SK-N-DZ (cell line): ENCODE measurements at regions not wholly inside any gene's neighbourhood (a gene's known extent, or its start where the extent isn't known, plus 50 kb on each side); places are given as distances from the start of the nearest gene placed in this dataset.
A peak's percentile ranks its signal among the peaks of the same experiment; 100 is the strongest.
"Not testable (repeated sequence)": the region's sequence is repeated elsewhere in the genome, so short reads cannot be mapped to it uniquely, and the experiment has no call there.

Experiments used
- DNase-seq: peaks from one replicate; pipeline ENCODE4 v3.0.0-alpha.2; 2015; ENCODE audit warnings: low spot score

DNA sequence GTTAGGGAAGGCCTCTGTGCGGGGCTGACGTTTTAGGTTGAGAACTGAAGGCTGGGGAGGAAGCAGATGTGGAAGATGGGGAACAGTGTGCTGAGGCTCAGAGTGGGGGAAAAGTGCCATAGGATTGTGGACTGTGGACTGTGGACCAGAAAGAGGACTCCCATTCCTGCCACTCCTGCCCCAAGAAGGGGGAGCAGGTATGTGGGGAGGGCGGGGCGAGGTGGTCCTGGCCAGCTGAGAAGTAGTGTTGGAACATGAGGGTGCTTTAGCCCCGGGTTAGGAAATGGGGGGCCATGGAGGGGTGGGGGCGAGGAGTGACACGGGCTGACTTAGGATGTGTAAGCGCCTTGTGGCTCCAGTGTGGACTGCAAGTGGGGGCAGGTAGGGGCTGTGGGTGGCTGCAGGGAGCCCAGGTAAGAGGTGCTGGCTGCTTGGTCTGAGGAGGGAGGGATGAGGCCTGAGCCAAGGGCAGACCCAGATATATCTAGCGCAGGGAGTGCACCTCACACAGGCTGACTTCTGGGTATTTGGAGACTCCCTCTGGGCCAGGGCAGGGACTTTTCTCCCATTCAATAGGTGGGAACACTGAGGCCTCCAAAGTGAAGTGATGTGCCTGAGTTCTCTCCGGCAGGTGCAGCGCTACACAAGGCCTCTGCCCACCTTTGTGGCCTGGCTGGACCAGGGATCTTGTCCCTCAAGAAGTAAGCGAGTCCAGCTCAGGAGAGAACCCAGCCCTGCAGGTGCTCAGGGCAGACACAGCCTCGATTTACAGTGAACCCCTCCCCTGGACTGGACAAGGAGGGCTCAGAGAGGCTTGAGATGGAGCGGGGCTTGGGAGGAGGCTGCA is 76.6 kb upstream of the TOX2 start:
- DNase-seq, result no peak

DNA sequence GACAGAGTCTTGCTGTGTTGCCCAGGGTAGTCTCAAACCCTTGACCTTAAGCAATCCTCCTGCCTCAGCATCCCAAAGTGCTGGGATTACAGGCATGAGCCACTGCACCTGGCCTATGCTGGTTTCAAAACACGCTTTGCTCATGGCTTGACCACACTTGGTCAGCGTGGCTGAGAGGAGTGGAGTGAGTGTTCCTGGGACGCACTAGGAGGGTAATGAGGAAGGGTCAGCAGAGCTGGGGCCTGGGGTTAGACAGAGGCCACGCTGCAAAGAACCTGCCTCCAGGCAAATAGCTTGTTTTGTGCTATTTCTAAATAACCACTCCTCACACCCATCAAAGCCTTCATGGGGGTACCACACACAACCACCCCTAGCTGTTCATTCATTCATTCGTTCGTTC is 77.9 kb upstream of the TOX2 start:
- no peak for DNase-seq

DNA sequence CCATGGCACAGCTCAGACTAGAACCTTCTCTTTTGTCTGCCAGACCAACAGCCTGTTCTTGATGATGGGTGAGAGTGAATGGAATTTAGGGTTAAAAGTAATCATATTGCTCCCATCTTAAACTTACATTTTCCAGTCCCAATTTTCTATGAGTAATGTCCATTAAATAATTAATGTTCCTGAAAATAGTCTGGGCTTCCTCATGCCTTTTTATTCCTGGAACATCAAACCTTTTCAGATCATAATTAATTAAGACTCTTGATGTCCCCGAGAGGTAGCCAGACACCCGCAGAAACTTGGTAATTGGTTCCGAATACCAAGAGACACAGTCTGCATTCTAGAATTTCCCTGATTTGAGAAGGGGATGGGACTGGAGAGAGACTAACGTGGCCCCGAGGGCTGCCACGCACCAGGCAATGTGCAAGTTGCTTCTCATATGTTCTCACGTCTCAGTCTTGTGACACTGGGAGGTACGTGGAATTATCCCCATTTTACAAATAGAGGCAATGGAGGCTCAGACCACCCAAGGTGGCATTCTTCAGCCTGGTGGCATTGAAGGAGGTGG is 78.6 kb upstream of the TOX2 start:
- no peak for DNase-seq

DNA sequence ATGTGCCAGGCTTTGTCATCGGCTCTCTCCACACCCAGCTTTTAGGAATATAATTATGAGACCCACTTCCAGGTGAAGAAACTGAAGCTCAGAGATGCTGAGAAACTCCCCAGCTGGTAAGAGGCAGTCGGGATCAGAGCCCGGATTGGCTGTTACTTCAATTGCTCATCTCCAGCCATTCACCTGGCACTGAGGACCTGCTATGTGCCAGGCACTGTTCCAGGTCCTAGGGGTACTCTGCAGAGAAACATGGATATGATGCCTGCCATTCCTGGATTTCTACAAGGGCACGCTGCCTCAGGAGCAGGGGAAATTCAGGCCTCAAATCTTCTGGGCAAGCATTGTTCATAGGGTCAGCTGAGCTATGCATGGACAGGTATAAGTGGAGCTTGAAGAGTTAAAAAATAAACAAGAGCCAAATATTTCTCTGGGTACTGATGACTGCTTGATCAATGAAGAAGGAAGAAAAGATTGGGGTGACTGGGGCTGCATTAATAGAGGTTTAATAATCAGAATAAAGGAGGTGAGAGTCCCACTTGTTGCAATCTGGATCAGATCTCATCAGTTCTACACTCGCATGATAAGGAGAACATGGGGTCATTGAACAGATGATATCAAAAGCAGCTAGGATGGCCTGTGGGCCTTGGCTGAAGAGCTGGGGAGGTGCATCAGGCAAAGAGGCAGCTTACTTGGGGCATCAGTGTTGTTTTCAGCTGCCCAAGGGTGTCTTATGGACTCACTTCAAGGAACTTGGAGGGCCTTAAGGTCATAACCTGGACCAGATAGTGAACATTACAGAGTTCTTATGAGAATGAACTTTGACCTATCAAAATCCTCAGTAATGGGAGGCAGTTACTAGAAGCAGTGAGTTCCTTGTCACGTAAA is 80.9 kb upstream of the TOX2 start:
- no peak for DNase-seq

DNA sequence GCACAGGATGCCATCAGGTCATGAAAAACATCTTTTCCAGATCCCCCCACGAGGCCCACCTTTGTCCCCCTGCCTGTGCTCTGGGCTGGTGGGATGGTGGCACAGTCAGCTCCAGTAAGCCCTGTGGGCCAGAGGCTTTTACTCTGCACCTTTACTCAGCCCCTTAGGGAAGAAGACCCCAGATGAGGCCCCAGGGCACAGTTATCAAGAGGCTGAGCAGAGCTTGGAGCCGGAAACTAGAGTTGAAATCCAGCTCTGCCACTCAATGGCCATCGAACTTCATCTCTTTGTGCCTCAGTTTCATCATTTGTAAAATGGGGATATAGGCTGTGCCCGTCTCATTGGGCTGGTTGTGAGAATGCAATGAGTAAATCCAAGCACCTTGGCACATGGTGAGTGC is 81.7 kb upstream of the TOX2 start:
- no peak for DNase-seq

DNA sequence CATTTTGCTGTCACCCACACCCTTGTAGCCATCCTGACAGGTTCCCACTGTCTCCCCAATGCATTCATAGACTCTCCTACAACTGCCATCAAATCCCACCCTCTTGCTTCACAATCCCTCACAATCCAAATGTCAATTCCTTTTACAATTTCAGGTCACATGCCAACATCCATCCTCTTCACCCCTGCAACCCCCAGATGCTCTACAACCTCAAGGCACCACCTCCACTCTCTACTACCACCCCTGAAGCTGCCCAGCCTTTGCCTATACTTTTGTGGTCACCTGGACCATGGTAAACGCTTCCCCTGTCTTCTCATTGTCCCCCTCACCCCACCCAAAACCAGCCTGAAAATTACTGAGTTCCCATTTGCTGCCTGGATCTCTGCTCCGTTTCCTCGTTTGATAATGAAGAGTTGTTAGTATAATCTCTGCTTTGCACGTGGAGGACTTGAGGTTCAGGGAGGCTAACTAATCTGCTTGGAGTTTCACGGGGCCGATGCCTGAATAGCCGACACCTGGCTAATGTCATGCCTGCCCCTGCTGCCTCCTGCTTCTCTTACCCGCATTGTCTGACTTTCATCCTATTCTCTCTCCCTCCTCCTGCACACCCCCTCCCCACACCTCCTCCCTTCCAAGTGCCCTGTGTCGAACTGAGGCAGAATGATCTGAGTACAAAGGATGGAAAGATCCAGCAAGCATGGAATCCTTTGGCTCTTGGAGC is 82.4 kb upstream of the TOX2 start:
- no peak for DNase-seq

DNA sequence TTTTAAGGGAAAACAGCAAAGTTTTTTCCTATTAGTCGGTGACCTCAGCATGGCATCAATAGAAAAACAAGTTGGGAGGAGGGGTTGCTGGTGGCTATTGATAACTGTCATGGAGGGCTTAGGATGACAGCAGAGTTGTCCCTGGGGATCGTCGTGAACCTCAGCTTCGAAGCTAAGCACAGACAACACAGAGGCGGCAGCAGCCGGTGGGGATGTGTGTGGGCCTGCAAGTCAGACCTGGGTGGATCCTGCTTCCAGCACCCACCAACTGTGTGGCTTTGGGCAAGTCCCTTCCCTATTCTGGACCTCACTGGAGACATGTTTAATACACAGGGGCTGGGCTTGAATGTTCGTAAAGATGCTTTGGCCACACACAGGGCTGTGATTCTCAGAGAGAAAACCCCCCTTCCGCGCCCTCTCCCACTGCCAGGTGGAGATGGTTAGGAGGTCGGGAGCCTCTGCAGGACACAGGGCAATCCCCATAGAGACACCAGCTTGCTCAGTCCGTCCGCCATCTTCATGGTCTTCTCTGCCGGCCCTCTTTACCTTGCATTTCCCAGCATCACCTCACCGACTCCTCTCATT is 83.1 kb upstream of the TOX2 start:
- DNase-seq, result no peak

DNA sequence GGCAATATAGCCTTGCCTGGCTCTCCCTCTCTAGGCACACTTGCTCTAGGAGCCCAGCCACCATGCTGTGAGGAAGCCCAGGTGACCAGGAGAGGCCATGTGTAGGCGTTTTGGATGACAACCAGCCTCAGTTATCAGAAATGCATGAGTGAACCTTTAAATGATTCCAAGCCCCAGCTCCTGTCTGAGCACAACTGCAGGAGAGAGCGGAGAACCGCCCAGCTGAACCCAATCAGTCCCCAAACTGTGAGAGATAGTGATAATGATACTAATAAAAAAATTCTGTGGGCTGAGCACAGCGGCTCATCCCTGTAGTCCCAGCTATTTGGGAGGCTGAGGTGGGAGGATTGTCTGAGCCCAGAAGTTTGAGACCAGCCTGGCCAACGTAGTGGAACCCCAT is 83.8 kb upstream of the TOX2 start:
- DNase-seq, result no peak

DNA sequence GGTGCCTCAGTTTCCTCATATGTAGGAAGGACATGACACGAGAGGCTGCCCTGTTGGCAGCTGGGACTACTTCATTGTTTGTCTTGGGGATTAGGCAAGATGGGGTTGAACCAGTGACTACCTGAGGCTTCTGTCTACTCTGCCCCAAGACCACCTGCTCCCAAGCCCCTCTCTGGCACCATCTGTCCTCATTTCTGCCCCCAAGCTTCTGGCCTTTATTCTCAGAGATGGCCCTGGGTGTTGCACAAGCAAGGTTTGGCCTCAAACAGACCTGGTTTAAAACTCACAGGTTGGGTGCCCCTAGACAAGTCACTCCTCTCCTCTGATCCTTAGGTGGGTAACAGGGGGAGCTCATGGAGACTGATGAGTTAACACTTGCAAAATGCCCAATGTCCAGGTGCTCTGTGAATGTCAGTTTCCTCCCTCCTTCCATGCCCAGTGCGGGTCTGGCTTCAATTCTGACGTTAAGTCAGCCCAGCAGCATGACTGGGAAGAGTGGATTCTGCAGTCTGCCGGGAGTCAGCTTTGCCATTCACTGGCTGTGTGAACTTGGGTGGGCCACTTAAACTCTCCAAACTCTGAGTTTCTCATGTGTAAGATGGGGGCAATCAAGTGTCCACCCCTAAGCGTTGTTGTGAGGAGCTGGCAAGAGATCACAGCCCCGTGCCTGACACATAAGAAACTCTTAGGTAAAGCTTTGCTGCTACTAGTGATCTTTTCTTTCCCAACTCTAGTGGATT is 84.5 kb upstream of the TOX2 start:
- no peak for DNase-seq

DNA sequence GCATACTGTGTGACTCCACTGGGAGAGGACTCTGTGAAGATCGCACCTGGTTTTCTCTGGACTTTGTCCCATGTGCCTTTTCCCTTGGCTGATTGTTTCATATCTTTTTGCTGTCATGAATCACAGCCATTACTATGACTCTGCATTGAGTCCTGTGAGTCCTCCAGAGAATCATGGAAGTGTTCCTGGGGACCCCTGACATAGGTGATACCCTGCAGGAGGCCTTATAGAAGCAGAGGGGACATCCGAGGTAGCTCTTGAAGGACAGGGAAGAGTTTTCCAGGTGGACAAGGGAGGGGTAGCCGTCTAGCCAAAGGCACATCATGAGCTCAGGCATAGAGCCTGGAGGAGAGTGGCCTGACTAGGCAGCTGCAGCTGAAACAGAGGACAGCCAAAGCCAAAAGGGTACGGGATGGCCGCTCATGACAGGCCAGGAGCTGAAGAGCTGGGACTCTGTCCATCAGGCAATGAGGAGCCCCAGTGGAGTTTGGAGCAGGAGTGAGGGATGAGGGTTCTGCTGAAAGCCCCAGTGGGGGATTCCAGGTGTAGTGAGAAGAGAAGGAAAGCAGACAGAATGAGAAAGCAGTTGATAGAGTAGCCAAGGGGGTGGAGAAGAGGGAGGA is 86.6 kb upstream of the TOX2 start:
- DNase-seq, result no peak

DNA sequence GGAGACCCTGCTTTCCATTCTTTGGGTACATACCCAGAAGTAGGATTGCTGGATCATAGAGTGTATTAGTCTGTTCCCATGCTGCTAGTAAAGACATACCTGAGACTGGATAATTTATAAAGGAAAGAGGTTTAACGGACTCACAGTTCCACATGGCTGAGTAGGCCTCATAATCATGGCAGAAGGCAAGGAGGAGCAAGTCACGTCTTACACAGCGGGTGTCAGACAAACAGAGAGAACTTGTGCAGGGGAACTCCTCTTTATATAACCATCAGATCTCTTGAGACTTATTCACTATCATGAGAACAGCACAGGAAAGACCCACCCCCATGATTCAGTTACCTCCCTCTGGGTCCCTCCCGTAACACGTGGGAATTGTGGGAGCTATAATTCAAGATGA is 87.7 kb upstream of the TOX2 start:
- DNase-seq, result not testable (repeated sequence)

DNA sequence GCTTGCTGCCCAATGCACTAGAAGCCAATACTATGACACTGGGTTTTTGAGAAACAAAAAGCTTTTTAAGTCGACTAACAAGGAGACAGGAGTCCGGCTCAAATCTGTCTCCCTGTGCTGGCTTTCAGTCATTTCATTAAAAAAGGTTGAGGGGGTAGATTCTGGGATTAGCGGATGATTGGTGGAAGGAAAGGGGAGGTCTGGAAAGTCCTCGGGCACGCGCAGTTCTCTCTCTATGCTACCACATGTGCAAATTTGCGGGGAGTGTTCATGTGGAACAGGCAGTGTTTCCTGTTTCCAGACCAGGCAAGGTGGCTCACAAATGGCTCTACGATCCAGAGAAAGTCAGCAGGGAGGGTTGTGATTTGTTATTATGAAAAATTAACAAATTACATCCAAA is 89.1 kb upstream of the TOX2 start:
- no peak for DNase-seq

DNA sequence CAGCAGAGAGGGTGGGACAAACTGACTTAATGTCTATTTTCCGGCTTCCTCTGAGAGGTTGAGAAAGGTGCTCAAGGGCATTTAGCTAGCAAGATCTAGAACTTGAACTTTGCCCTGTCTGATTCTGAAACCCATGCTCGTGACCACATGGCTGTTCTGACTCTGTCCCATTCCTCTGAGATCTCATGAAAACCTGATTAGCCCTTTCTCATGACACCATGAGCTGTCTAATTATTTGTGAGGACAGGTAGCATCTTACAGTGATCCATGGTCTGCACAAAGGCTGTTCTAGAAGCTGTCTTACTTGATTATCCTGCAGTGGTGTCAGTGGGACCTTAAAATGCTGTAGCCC is 89.6 kb upstream of the TOX2 start:
- DNase-seq, result no peak

DNA sequence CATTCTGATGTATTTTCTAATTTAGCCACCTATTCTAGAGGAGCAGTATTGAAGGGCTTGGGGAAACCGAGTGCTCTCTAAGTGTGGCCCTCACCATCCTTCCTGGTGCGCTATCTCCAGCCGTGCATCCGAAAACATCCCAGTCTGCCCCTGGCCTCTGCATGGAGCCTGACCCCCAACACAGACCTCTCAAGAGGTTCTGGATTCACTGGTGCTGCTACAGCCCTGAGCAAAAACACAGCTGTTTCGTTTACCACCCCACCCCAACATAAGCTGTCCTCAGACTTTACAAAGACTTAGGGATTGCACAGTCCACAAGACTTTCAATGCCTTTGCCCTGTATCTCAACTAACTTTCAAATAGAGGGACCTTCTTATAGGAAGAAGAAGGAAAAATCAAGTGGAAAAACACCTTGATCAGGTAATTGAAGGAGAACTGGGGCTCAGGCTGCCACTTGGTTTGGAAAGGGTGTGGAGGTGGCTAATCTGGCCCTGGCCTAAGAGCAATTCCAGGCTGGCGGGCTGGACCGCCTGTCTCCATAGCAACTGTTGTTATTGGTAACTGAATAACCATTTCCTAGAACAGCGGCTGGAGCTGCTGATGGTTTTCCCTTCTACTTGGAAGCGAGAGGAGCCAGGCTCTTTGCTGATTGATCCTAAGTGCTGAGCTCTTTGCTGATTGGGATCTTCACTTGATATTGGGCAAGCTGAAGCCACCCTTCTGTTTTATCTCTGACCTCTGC is 90.2 kb upstream of the TOX2 start:
- peak; percentile 78 for DNase-seq

DNA sequence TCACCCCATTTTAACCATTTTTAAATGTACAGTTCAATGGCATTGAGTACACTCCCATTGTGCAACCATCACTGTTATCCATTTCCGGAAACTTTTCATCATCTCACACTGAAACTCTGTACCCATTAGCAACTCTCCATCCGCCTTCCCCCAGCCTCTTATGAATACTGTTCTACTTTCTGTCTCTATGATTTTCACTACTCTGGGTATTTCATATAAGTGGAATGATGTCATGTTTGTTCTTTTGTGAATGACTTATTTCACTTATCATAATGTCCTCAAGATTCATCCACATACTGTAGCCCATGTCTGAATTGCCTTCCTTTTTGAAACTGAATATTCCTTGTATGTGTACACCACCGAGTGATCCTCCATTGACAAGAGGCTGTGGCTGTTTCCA is 92.9 kb upstream of the TOX2 start:
- no peak for DNase-seq

DNA sequence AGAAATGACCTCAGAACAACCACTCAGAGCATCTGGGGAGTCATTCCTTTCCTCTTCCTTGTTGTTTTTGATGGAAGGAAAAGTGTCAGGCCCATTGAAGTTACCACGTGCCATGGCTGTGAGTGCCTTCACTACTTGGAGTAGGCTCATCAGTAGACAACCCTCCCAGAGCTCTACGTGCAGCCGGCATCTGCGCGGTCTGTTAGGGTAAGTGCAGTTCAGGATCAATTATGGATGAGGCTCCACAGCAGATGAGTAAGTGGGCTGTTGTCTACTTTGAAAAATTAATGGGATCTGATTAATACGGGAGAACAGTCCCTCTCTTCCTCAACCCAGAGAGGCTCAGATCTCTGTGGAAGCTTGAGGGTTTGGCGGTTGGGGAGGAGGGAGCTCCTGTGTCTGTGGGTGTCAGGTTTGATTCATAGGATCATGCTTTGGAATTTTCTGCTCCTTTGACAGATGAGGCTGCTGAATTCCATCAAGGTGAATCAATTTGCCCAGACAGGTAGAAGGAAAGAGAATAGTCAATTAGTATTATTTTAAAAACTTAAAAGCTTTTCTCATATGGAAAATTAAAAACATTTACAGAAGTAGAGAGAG is 93.8 kb upstream of the TOX2 start:
- no peak for DNase-seq

DNA sequence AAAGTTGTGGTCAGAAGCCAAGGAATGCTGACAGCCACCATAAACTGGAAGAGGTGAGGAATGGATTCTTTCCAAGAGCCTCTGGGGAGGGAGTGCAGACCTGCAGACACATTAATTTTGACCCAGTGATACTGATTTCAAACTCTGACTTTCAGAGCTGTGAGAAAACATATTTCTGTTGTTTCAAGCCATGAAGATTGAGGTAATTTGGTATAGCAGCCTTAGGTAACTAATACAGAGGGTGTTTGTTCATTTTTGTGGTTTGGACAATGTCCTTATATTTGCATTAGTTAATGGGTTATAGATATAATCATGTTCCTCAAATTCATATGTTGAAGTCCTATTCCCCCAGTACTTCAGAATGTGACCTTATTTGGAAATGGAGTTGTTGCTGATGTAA is 85.4 kb upstream of the GTSF1L start:
- DNase-seq, result no peak

DNA sequence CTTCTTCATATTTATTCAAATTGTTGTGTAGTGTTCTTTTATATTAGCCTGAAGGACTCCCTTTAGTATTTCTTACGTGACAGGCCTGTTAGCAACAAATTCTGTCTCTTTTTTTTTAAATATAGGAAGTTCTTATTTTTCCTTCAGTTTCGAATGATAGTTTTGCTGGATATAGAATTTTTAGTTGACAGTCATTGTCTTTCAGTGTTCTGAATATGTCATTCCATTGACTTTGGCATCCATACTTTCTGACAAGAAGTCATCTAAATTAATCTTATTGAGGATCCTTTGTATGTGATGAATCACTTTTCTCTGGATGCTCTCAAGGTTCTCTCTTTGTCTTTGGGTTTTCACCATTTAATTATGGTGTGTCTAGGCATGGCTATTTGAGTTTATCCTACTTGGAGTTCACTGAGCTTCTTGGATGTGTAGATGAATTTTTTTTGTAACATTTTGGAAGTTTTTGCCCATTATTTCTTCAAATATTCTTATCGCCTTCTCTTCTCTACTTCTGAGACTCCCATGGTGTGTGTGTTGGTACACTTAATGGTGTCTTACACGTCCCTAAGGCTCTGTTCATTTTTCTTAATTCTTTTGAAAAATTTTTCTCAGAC is 82.5 kb upstream of the GTSF1L start:
- DNase-seq, result no peak

DNA sequence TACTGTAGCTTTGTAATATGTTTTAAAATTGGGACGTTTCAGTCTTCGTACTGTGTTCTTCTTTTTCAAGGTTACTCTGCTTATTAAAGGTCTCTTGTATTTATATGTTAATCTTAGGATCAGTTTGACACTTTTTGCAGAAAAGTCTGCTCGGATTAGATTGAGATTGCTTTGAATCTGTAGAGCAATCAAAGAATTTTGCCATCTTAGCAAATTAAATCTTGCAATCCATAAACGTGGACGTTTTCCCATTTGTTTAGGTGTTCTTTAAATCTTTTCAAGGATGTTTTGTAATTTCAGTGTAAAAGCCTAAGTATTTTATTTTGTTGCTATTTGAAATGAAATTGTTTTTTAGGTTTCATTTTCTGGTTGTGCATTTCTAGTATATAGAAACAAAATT is 78.0 kb upstream of the GTSF1L start:
- no peak for DNase-seq
